ENCODE measurements at regions not wholly inside any gene's neighbourhood (a gene's known extent, or its start where the extent isn't known, plus 50 kb on each side); places are given as distances from the start of the nearest gene placed in this dataset.

- no peak overlapping the region for H2AFZ ChIP-seq
- H3F3A ChIP-seq (replicated peaks; ENCODE audit: low read depth) = no peaks in the 10 kb centered on the region
- no peaks in the 10 kb centered on the region for H3K4me1 Mint-ChIP-seq
- H3K27me3 Mint-ChIP-seq (ENCODE audit: insufficient read depth, low read depth, poor library complexity) = peaks cover 4% of the 10 kb centered on the region
- no peak for DNase-seq (ENCODE audit: low spot score)
- H3K36me3 Mint-ChIP-seq (ENCODE audit: low read depth) = no peaks in the 10 kb centered on the region
- TF ChIP-seq ETS1 (IDR thresholded peaks at IDR 0.05) (no peak), POLR2AphosphoS5 (IDR thresholded peaks at IDR 0.05; ENCODE audit: low read depth) (no peak), CTCF (conservative IDR thresholded peaks at IDR 0.05; ENCODE audit: low read depth in 2 of 2) (no peak), CREB1 (CRISPR knock-in tag; IDR thresholded peaks at IDR 0.05; ENCODE audit: low read depth) (no peak), NANOG (IDR thresholded peaks at IDR 0.05; ENCODE audit: borderline replicate concordance) (no peak), ZNF114 (CRISPR knock-in tag; IDR thresholded peaks at IDR 0.05) (no peak), EZH2 (IDR thresholded peaks at IDR 0.05; ENCODE audit: low read depth, unreplicated experiment) (no peak), STAT1 (IDR thresholded peaks at IDR 0.05; ENCODE audit: unreplicated experiment) (no peak), JUNB (IDR thresholded peaks at IDR 0.05; ENCODE audit: unreplicated experiment) (no peak), ZNF331 (CRISPR knock-in tag; IDR thresholded peaks at IDR 0.05; ENCODE audit: low read depth) (no peak), EZH2phosphoT487 (IDR thresholded peaks at IDR 0.05; ENCODE audit: unreplicated experiment) (no peak)
- TF ChIP-seq, protein P1, sequence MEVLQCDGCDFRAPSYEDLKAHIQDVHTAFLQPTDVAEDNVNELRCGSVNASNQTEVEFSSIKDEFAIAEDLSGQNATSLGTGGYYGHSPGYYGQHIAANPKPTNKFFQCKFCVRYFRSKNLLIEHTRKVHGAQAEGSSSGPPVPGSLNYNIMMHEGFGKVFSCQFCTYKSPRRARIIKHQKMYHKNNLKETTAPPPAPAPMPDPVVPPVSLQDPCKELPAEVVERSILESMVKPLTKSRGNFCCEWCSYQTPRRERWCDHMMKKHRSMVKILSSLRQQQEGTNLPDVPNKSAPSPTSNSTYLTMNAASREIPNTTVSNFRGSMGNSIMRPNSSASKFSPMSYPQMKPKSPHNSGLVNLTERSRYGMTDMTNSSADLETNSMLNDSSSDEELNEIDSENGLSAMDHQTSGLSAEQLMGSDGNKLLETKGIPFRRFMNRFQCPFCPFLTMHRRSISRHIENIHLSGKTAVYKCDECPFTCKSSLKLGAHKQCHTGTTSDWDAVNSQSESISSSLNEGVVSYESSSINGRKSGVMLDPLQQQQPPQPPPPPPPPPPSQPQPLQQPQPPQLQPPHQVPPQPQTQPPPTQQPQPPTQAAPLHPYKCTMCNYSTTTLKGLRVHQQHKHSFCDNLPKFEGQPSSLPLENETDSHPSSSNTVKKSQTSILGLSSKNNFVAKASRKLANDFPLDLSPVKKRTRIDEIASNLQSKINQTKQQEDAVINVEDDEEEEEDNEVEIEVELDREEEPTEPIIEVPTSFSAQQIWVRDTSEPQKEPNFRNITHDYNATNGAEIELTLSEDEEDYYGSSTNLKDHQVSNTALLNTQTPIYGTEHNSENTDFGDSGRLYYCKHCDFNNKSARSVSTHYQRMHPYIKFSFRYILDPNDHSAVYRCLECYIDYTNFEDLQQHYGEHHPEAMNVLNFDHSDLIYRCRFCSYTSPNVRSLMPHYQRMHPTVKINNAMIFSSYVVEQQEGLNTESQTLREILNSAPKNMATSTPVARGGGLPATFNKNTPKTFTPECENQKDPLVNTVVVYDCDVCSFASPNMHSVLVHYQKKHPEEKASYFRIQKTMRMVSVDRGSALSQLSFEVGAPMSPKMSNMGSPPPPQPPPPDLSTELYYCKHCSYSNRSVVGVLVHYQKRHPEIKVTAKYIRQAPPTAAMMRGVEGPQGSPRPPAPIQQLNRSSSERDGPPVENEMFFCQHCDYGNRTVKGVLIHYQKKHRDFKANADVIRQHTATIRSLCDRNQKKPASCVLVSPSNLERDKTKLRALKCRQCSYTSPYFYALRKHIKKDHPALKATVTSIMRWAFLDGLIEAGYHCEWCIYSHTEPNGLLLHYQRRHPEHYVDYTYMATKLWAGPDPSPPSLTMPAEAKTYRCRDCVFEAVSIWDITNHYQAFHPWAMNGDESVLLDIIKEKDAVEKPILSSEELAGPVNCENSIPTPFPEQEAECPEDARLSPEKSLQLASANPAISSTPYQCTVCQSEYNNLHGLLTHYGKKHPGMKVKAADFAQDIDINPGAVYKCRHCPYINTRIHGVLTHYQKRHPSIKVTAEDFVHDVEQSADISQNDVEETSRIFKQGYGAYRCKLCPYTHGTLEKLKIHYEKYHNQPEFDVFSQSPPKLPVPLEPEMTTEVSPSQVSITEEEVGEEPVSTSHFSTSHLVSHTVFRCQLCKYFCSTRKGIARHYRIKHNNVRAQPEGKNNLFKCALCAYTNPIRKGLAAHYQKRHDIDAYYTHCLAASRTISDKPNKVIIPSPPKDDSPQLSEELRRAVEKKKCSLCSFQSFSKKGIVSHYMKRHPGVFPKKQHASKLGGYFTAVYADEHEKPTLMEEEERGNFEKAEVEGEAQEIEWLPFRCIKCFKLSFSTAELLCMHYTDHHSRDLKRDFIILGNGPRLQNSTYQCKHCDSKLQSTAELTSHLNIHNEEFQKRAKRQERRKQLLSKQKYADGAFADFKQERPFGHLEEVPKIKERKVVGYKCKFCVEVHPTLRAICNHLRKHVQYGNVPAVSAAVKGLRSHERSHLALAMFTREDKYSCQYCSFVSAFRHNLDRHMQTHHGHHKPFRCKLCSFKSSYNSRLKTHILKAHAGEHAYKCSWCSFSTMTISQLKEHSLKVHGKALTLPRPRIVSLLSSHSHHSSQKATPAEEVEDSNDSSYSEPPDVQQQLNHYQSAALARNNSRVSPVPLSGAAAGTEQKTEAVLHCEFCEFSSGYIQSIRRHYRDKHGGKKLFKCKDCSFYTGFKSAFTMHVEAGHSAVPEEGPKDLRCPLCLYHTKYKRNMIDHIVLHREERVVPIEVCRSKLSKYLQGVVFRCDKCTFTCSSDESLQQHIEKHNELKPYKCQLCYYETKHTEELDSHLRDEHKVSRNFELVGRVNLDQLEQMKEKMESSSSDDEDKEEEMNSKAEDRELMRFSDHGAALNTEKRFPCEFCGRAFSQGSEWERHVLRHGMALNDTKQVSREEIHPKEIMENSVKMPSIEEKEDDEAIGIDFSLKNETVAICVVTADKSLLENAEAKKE (CRISPR knock-in tag; IDR thresholded peaks at IDR 0.05) = no peak
- TF ChIP-seq, protein P2, sequence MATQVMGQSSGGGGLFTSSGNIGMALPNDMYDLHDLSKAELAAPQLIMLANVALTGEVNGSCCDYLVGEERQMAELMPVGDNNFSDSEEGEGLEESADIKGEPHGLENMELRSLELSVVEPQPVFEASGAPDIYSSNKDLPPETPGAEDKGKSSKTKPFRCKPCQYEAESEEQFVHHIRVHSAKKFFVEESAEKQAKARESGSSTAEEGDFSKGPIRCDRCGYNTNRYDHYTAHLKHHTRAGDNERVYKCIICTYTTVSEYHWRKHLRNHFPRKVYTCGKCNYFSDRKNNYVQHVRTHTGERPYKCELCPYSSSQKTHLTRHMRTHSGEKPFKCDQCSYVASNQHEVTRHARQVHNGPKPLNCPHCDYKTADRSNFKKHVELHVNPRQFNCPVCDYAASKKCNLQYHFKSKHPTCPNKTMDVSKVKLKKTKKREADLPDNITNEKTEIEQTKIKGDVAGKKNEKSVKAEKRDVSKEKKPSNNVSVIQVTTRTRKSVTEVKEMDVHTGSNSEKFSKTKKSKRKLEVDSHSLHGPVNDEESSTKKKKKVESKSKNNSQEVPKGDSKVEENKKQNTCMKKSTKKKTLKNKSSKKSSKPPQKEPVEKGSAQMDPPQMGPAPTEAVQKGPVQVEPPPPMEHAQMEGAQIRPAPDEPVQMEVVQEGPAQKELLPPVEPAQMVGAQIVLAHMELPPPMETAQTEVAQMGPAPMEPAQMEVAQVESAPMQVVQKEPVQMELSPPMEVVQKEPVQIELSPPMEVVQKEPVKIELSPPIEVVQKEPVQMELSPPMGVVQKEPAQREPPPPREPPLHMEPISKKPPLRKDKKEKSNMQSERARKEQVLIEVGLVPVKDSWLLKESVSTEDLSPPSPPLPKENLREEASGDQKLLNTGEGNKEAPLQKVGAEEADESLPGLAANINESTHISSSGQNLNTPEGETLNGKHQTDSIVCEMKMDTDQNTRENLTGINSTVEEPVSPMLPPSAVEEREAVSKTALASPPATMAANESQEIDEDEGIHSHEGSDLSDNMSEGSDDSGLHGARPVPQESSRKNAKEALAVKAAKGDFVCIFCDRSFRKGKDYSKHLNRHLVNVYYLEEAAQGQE (IDR thresholded peaks at IDR 0.05; ENCODE audit: unreplicated experiment) = no peak
- H3K27me3 ChIP-seq (ENCODE audit: insufficient read depth) = no peaks in the 10 kb centered on the region
- no peaks in the 10 kb centered on the region for H3K79me2 ChIP-seq (replicated peaks; ENCODE audit: insufficient read depth)
- no peak overlapping the region for H3K4me3 Mint-ChIP-seq
- H3K4me1 ChIP-seq (ENCODE audit: insufficient read depth) = no peaks in the 10 kb centered on the region
- no peak overlapping the region for H3K27ac Mint-ChIP-seq
- no peaks in the 10 kb centered on the region for H4K20me1 ChIP-seq (replicated peaks; ENCODE audit: insufficient read depth)
- H3K4me3 ChIP-seq = no peak overlapping the region
- no peaks in the 10 kb centered on the region for H3K9me2 ChIP-seq (ENCODE audit: insufficient read depth)
- H3K4me2 ChIP-seq = no peak overlapping the region
- H3K9me3 Mint-ChIP-seq = no peaks in the 10 kb centered on the region
- no peaks in the 10 kb centered on the region for H3K36me3 ChIP-seq (ENCODE audit: insufficient read depth)
- no peak for ATAC-seq
- H3K27ac ChIP-seq (ENCODE audit: low read depth) = no peak overlapping the region
Measured at GRCh38 chr11:127997594-127997993, 589.8 kb downstream of the ETS1 start.

Measured in GM23338 (cell line).